HG02798 (cell line): ENCODE measurements at regions not wholly inside any gene's neighbourhood (a gene's known extent, or its start where the extent isn't known, plus 50 kb on each side); places are given as distances from the start of the nearest gene placed in this dataset.
"Not testable (repeated sequence)": the region's sequence is repeated elsewhere in the genome, so short reads cannot be mapped to it uniquely, and the experiment has no call there.

Experiments used
- ATAC-seq: cut with Tn5 transposase; IDR thresholded peaks from one replicate; pipeline ENCODE4 v1.9.1; 2021; ENCODE audit warnings: mild to moderate bottlenecking; ENCODE audit not compliant: unreplicated experiment, poor library complexity

GRCh38 chr16:16988963-16989362 is 481.8 kb downstream of the XYLT1 start:
- no peak for ATAC-seq

- no peak for ATAC-seq
These were observed 481.4 kb downstream of the XYLT1 start for GRCh38 chr16:16989368-16989767.

GRCh38 chr16:16991711-16992110 is 479.0 kb downstream of the XYLT1 start:
- no peak for ATAC-seq

GRCh38 chr16:16992975-16993765 is 477.6 kb downstream of the XYLT1 start:
- no peak for ATAC-seq

- ATAC-seq: no peak
These were observed 475.9 kb downstream of the XYLT1 start for GRCh38 chr16:16994831-16995230.

GRCh38 chr16:16996827-16997226 is 473.9 kb downstream of the XYLT1 start:
- ATAC-seq: no peak

- ATAC-seq: no peak
These were observed 473.4 kb downstream of the XYLT1 start for GRCh38 chr16:16997349-16997748.

- no peak for ATAC-seq
These were observed 469.3 kb downstream of the XYLT1 start for GRCh38 chr16:17001471-17001870.

GRCh38 chr16:17002565-17002964 is 468.2 kb downstream of the XYLT1 start:
- no peak for ATAC-seq

GRCh38 chr16:17005963-17006362 is 464.8 kb downstream of the XYLT1 start:
- ATAC-seq: not testable (repeated sequence)

GRCh38 chr16:17011712-17012111 is 459.0 kb downstream of the XYLT1 start:
- ATAC-seq: no peak

- ATAC-seq: no peak
These were observed 457.7 kb downstream of the XYLT1 start for GRCh38 chr16:17013038-17013437.

- ATAC-seq: no peak
These were observed 456.2 kb downstream of the XYLT1 start for GRCh38 chr16:17014484-17015121.

- ATAC-seq: no peak
These were observed 455.1 kb downstream of the XYLT1 start for GRCh38 chr16:17015702-17016101.

GRCh38 chr16:17017442-17017841 is 453.3 kb downstream of the XYLT1 start:
- no peak for ATAC-seq

- ATAC-seq: no peak
These were observed 452.2 kb downstream of the XYLT1 start for GRCh38 chr16:17018585-17018939.

GRCh38 chr16:17019366-17019765 is 451.4 kb downstream of the XYLT1 start:
- no peak for ATAC-seq

- no peak for ATAC-seq
These were observed 447.2 kb downstream of the XYLT1 start for GRCh38 chr16:17023606-17024005.

GRCh38 chr16:17024514-17024913 is 446.2 kb downstream of the XYLT1 start:
- ATAC-seq: no peak

GRCh38 chr16:17026600-17027242 is 444.0 kb downstream of the XYLT1 start:
- peak; percentile 76 for ATAC-seq

- ATAC-seq: peak; percentile 47
These were observed 443.2 kb downstream of the XYLT1 start for GRCh38 chr16:17027488-17028129.
